ENCODE measurements at regions not wholly inside any gene's neighbourhood (a gene's known extent, or its start where the extent isn't known, plus 50 kb on each side); places are given as distances from the start of the nearest gene placed in this dataset.

GRCh38 chr6:43877036-43877435 is 107.0 kb downstream of the VEGFA start:
- Histone ChIP-seq H3K27me3 (no peaks in the 10 kb centered on the region), H3K4me1 (no peaks in the 10 kb centered on the region), H3K36me3 (no peaks in the 10 kb centered on the region), H3K9me3 (no peaks in the 10 kb centered on the region), H3K27ac (no peak overlapping the region), H3K4me3 (no peak overlapping the region)
- DNase-seq, result no peak
- TF ChIP-seq CTCF (IDR thresholded peaks at IDR 0.05) (no peak), POLR2A (IDR thresholded peaks at IDR 0.05) (no peak)

GRCh38 chr6:43876602-43877001 is 106.6 kb downstream of the VEGFA start:
- no peak for DNase-seq
- H3K4me1 ChIP-seq, result no peaks in the 10 kb centered on the region
- no peaks in the 10 kb centered on the region for H3K27me3 ChIP-seq
- TF ChIP-seq POLR2A (IDR thresholded peaks at IDR 0.05) (no peak), CTCF (IDR thresholded peaks at IDR 0.05) (no peak)
- H3K36me3 ChIP-seq, result no peaks in the 10 kb centered on the region
- H3K4me3 ChIP-seq, result no peak overlapping the region
- H3K27ac ChIP-seq, result no peak overlapping the region
- no peaks in the 10 kb centered on the region for H3K9me3 ChIP-seq

- no peak for DNase-seq
- H3K4me1 ChIP-seq, result no peaks in the 10 kb centered on the region
- no peak overlapping the region for H3K4me3 ChIP-seq
Observed at GRCh38 chr6:43875849-43876572, 106.0 kb downstream of the VEGFA start.

GRCh38 chr6:43874814-43875590 is 105.0 kb downstream of the VEGFA start:
- no peaks in the 10 kb centered on the region for H3K27me3 ChIP-seq
- no peaks in the 10 kb centered on the region for H3K9me3 ChIP-seq
- no peak overlapping the region for H3K4me3 ChIP-seq
- TF ChIP-seq CTCF (IDR thresholded peaks at IDR 0.05), result no peak
- TF ChIP-seq POLR2A (IDR thresholded peaks at IDR 0.05), result no peak
- H3K27ac ChIP-seq, result no peak overlapping the region
- H3K36me3 ChIP-seq, result no peaks in the 10 kb centered on the region
- H3K4me1 ChIP-seq, result no peaks in the 10 kb centered on the region
- DNase-seq, result no peak

More at GRCh38 chr6:43875849-43876572, 106.0 kb downstream of the VEGFA start:
- Histone ChIP-seq H3K27me3 (no peaks in the 10 kb centered on the region), H3K36me3 (no peaks in the 10 kb centered on the region), H3K27ac (no peak overlapping the region), H3K9me3 (no peaks in the 10 kb centered on the region)
- TF ChIP-seq CTCF (IDR thresholded peaks at IDR 0.05), result no peak

GRCh38 chr6:43873806-43874714 is 104.0 kb downstream of the VEGFA start:
- DNase-seq, result no peak
- H3K27me3 ChIP-seq, result no peaks in the 10 kb centered on the region
- H3K27ac ChIP-seq, result no peak overlapping the region
- no peak for TF ChIP-seq CTCF (IDR thresholded peaks at IDR 0.05)
- TF ChIP-seq POLR2A (IDR thresholded peaks at IDR 0.05), result no peak
- H3K36me3 ChIP-seq, result no peaks in the 10 kb centered on the region
- H3K4me3 ChIP-seq, result no peak overlapping the region
- no peaks in the 10 kb centered on the region for H3K4me1 ChIP-seq
- H3K9me3 ChIP-seq, result no peaks in the 10 kb centered on the region
